ENCODE measurements at regions not wholly inside any gene's neighbourhood (a gene's known extent, or its start where the extent isn't known, plus 50 kb on each side); places are given as distances from the start of the nearest gene placed in this dataset.

GRCh38 chr2:187266645-187267044, 181.4 kb downstream of the CALCRL start:
- no peak for TF ChIP-seq GABPA (IDR thresholded peaks at IDR 0.05; ENCODE audit: low read depth)
- TF ChIP-seq POLR2AphosphoS5 (IDR thresholded peaks at IDR 0.05; ENCODE audit: low read depth) = no peak
- TF ChIP-seq CTCF (IDR thresholded peaks at IDR 0.05; ENCODE audit: insufficient read depth, low read length) = no peak
- no peak for TF ChIP-seq REST (IDR thresholded peaks at IDR 0.05; ENCODE audit: insufficient replicate concordance, low read depth)
- TF ChIP-seq SPI1 (IDR thresholded peaks at IDR 0.05; ENCODE audit: borderline replicate concordance, low read depth) = no peak
- Histone ChIP-seq H3K27ac (replicated peaks) (no peak overlapping the region), H3K27me3 (ENCODE audit: insufficient read depth, poor library complexity, severe bottlenecking) (no peaks in the 10 kb centered on the region), H3K4me3 (replicated peaks; ENCODE audit: insufficient read depth, low read length) (no peak overlapping the region)
- no peak for DNase-seq (ENCODE audit: low read depth in 1 of 2, low spot score in 1 of 2)

GRCh38 chr2:187266147-187266546, 181.9 kb downstream of the CALCRL start:
- no peaks in the 10 kb centered on the region for H3K27me3 ChIP-seq (ENCODE audit: insufficient read depth, poor library complexity, severe bottlenecking)
- TF ChIP-seq GABPA (IDR thresholded peaks at IDR 0.05; ENCODE audit: low read depth) = no peak
- no peak for TF ChIP-seq POLR2AphosphoS5 (IDR thresholded peaks at IDR 0.05; ENCODE audit: low read depth)
- TF ChIP-seq CTCF (IDR thresholded peaks at IDR 0.05; ENCODE audit: insufficient read depth, low read length) = no peak
- no peak for TF ChIP-seq SPI1 (IDR thresholded peaks at IDR 0.05; ENCODE audit: borderline replicate concordance, low read depth)
- TF ChIP-seq REST (IDR thresholded peaks at IDR 0.05; ENCODE audit: insufficient replicate concordance, low read depth) = no peak
- DNase-seq (ENCODE audit: low read depth in 1 of 2, low spot score in 1 of 2) = no peak

GRCh38 chr2:187264612-187265011, 183.4 kb downstream of the CALCRL start:
- Histone ChIP-seq H3K27me3 (ENCODE audit: insufficient read depth, poor library complexity, severe bottlenecking) (no peaks in the 10 kb centered on the region), H3K4me3 (replicated peaks; ENCODE audit: insufficient read depth, low read length) (no peak overlapping the region), H3K27ac (replicated peaks) (no peak overlapping the region)
- DNase-seq (ENCODE audit: low read depth in 1 of 2, low spot score in 1 of 2) = no peak
- TF ChIP-seq GABPA (IDR thresholded peaks at IDR 0.05; ENCODE audit: low read depth) (no peak), POLR2AphosphoS5 (IDR thresholded peaks at IDR 0.05; ENCODE audit: low read depth) (no peak), CTCF (IDR thresholded peaks at IDR 0.05; ENCODE audit: insufficient read depth, low read length) (no peak), SPI1 (IDR thresholded peaks at IDR 0.05; ENCODE audit: borderline replicate concordance, low read depth) (no peak), REST (IDR thresholded peaks at IDR 0.05; ENCODE audit: insufficient replicate concordance, low read depth) (no peak)

More at GRCh38 chr2:187266147-187266546, 181.9 kb downstream of the CALCRL start:
- no peak overlapping the region for H3K27ac ChIP-seq (replicated peaks)
- no peak overlapping the region for H3K4me3 ChIP-seq (replicated peaks; ENCODE audit: insufficient read depth, low read length)
